ENCODE measurements at regions not wholly inside any gene's neighbourhood (a gene's known extent, or its start where the extent isn't known, plus 50 kb on each side); places are given as distances from the start of the nearest gene placed in this dataset.

DNA sequence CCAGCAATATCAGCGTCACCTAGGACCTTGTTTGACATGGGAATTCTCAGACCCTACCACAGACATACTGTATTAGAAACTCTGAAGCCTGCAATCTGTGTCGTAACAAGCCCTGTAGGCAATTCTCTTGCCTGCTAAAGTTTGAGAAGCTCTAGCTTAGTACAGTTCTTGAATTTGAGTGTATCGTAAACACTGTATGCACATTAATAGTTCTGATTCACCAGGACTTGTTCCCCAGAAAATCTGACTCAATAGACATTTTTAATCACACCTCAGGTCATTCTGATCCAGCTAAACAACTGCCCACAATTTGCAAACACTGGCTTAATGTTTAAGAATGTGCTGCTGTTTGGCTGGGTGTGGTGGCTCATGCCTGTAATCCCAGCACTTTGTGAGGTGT, 414.3 kb downstream of the TFAP2A start:
- H4K20me1 ChIP-seq (ENCODE audit: control insufficient read depth, insufficient read depth, insufficient read length): no peaks in the 10 kb centered on the region
- H3K79me2 ChIP-seq (ENCODE audit: insufficient read depth, low read length): no peaks in the 10 kb centered on the region
- Mint-ChIP-seq H3K4me1 (no peaks in the 10 kb centered on the region), H3K4me3 (no peak overlapping the region), H3K27me3 (ENCODE audit: low read depth) (no peaks in the 10 kb centered on the region; the same call in 1 of the 2 replicates), H3K36me3 (ENCODE audit: insufficient read depth in 1 of 3, low read depth in 3 of 3) (no peaks in the 10 kb centered on the region), H3K9me3 (no peaks in the 10 kb centered on the region), H3K27ac (no peak overlapping the region)
- H3K9me3 ChIP-seq (ENCODE audit: control insufficient read depth, low read depth, low read length): no peaks in the 10 kb centered on the region
- no peak overlapping the region for H2AK5ac ChIP-seq (ENCODE audit: insufficient read length, low read length)
- no peak overlapping the region for H2BK20ac ChIP-seq (ENCODE audit: low read depth, low read length, poor library complexity, severe bottlenecking)
- no CpG with 5 or more reads among the region's 3 CpGs for WGBS (ENCODE audit: extremely low coverage, insufficient read length, low lambda C conversion rate)
- H3K23ac ChIP-seq (ENCODE audit: insufficient read length, low read depth, low read length): no peak overlapping the region
- H3T11ph ChIP-seq (ENCODE audit: low read length): no peak overlapping the region
- H3K14ac ChIP-seq (ENCODE audit: insufficient read depth, low read length): no peak overlapping the region
- no peak overlapping the region for H4K5ac ChIP-seq (ENCODE audit: insufficient read length, low read depth, low read length)
- no peak overlapping the region for H3K4ac ChIP-seq (ENCODE audit: low read depth, low read length)
- no peaks in the 10 kb centered on the region for H3K4me1 ChIP-seq (ENCODE audit: insufficient read depth, low read length)
- H3K9ac ChIP-seq (ENCODE audit: extremely low read depth, insufficient read length, low read length): no peak overlapping the region
- no peak overlapping the region for H2BK12ac ChIP-seq (ENCODE audit: insufficient read length, low read depth, low read length)
- no peak overlapping the region for H4K8ac ChIP-seq (replicated peaks; ENCODE audit: insufficient read length, low read depth, low read length)
- no peak overlapping the region for H2BK120ac ChIP-seq (ENCODE audit: low read depth, low read length, poor library complexity, severe bottlenecking)
- no peak overlapping the region for H2BK15ac ChIP-seq (ENCODE audit: low read depth, low read length)
- H3K79me1 ChIP-seq (ENCODE audit: insufficient read depth, low read depth, low read length, poor library complexity, severe bottlenecking): no peaks in the 10 kb centered on the region
- H3K18ac ChIP-seq (ENCODE audit: insufficient read length, low read depth, low read length): no peak overlapping the region
- H3K27ac ChIP-seq (ENCODE audit: insufficient read length, low read depth, low read length): no peak overlapping the region
- no peak overlapping the region for H4K91ac ChIP-seq (ENCODE audit: insufficient read length, low read depth, low read length)
- no peak overlapping the region for H2BK5ac ChIP-seq (ENCODE audit: insufficient read length, low read length)
- TF ChIP-seq, protein P1, sequence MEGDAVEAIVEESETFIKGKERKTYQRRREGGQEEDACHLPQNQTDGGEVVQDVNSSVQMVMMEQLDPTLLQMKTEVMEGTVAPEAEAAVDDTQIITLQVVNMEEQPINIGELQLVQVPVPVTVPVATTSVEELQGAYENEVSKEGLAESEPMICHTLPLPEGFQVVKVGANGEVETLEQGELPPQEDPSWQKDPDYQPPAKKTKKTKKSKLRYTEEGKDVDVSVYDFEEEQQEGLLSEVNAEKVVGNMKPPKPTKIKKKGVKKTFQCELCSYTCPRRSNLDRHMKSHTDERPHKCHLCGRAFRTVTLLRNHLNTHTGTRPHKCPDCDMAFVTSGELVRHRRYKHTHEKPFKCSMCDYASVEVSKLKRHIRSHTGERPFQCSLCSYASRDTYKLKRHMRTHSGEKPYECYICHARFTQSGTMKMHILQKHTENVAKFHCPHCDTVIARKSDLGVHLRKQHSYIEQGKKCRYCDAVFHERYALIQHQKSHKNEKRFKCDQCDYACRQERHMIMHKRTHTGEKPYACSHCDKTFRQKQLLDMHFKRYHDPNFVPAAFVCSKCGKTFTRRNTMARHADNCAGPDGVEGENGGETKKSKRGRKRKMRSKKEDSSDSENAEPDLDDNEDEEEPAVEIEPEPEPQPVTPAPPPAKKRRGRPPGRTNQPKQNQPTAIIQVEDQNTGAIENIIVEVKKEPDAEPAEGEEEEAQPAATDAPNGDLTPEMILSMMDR (conservative IDR thresholded peaks at IDR 0.05): no peak
- H3K27me3 ChIP-seq (ENCODE audit: insufficient read depth, low read length): no peaks in the 10 kb centered on the region
- no peak overlapping the region for H2AFZ ChIP-seq (ENCODE audit: low read length)
- H3K56ac ChIP-seq (ENCODE audit: insufficient read length, low read depth, low read length): no peak overlapping the region
- H3K4me2 ChIP-seq (ENCODE audit: insufficient read depth, insufficient read length, low read length): no peak overlapping the region
- no peaks in the 10 kb centered on the region for H3K23me2 ChIP-seq (ENCODE audit: insufficient read length, low read depth, low read length, poor library complexity, severe bottlenecking)
- DNase-seq: no peak

Measured in H9 (cell line).